HL-60 (cell line): ENCODE measurements at regions not wholly inside any gene's neighbourhood (a gene's known extent, or its start where the extent isn't known, plus 50 kb on each side); places are given as distances from the start of the nearest gene placed in this dataset.

Source experiments
- DNase-seq, 2 experiments: peaks; one replicate each; pipeline ENCODE4 v3.0.0-alpha.2; 2010 to 2020; ENCODE audit warnings: low read depth in 1 of 2, low spot score in 1 of 2
- H3K27ac ChIP-seq: fragments of 250-450 bp; sonication (Bioruptor Pico); replicated peaks from 2 replicates; pipeline ENCODE4 v1.5.1; 2020; ENCODE audit warnings: mild to moderate bottlenecking, moderate library complexity
- H3K27me3 ChIP-seq: fragments of 250-450 bp; sonication (Bioruptor Pico); 2 replicates; pipeline ENCODE4 v1.5.1; 2021; ENCODE audit warnings: mild to moderate bottlenecking, moderate library complexity; ENCODE audit not compliant: insufficient read depth, poor library complexity, severe bottlenecking
- H3K4me3 ChIP-seq: replicated peaks from 2 replicates; pipeline ENCODE4 v1.5.1; 2011; ENCODE audit warnings: mild to moderate bottlenecking, control low read depth, low read length; ENCODE audit not compliant: insufficient read depth
- GABPA ChIP-seq: IDR thresholded peaks from 2 replicates; pipeline ENCODE4 v1.6.1; 2012; ENCODE audit warnings: low read depth
- POLR2AphosphoS5 ChIP-seq: IDR thresholded peaks from 2 replicates; pipeline ENCODE4 v1.6.1; 2012; ENCODE audit warnings: low read depth
- SPI1 ChIP-seq: IDR thresholded peaks from 2 replicates; pipeline ENCODE4 v1.6.1; 2012; ENCODE audit warnings: low read depth, mild to moderate bottlenecking, borderline replicate concordance
- TF ChIP-seq, protein P1 (sequence below): IDR thresholded peaks from one replicate; pipeline ENCODE4 v1.5.1; 2011; ENCODE audit warnings: low read length, control low read depth, inconsistent platforms; ENCODE audit not compliant: insufficient read depth
- TF ChIP-seq, protein P2 (sequence below): IDR thresholded peaks from 2 replicates; pipeline ENCODE4 v1.6.1; 2012; ENCODE audit warnings: low read depth; ENCODE audit not compliant: insufficient replicate concordance

DNA sequence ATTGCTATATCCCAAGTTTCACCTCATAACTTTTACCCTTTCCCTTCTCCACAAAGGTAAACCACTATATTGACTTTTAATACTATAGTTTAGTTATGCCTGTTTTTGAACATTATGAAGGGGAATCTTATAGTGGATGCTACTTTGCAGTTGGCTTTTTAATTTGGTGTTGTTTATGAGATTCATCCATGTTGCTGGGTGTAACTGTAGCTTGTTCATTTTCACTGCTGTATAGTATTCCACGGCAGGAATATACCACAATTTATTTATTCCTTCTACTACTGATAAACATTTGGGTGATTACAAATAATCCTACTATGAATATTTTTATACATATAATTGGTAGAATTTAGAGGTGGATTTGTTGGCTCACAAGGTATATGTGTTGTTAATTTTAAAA lies 88.4 kb upstream of the NALF2 start:
- TF ChIP-seq, protein P1, sequence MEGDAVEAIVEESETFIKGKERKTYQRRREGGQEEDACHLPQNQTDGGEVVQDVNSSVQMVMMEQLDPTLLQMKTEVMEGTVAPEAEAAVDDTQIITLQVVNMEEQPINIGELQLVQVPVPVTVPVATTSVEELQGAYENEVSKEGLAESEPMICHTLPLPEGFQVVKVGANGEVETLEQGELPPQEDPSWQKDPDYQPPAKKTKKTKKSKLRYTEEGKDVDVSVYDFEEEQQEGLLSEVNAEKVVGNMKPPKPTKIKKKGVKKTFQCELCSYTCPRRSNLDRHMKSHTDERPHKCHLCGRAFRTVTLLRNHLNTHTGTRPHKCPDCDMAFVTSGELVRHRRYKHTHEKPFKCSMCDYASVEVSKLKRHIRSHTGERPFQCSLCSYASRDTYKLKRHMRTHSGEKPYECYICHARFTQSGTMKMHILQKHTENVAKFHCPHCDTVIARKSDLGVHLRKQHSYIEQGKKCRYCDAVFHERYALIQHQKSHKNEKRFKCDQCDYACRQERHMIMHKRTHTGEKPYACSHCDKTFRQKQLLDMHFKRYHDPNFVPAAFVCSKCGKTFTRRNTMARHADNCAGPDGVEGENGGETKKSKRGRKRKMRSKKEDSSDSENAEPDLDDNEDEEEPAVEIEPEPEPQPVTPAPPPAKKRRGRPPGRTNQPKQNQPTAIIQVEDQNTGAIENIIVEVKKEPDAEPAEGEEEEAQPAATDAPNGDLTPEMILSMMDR, result no peak
- TF ChIP-seq POLR2AphosphoS5 (no peak), GABPA (no peak), SPI1 (no peak)
- TF ChIP-seq, protein P2, sequence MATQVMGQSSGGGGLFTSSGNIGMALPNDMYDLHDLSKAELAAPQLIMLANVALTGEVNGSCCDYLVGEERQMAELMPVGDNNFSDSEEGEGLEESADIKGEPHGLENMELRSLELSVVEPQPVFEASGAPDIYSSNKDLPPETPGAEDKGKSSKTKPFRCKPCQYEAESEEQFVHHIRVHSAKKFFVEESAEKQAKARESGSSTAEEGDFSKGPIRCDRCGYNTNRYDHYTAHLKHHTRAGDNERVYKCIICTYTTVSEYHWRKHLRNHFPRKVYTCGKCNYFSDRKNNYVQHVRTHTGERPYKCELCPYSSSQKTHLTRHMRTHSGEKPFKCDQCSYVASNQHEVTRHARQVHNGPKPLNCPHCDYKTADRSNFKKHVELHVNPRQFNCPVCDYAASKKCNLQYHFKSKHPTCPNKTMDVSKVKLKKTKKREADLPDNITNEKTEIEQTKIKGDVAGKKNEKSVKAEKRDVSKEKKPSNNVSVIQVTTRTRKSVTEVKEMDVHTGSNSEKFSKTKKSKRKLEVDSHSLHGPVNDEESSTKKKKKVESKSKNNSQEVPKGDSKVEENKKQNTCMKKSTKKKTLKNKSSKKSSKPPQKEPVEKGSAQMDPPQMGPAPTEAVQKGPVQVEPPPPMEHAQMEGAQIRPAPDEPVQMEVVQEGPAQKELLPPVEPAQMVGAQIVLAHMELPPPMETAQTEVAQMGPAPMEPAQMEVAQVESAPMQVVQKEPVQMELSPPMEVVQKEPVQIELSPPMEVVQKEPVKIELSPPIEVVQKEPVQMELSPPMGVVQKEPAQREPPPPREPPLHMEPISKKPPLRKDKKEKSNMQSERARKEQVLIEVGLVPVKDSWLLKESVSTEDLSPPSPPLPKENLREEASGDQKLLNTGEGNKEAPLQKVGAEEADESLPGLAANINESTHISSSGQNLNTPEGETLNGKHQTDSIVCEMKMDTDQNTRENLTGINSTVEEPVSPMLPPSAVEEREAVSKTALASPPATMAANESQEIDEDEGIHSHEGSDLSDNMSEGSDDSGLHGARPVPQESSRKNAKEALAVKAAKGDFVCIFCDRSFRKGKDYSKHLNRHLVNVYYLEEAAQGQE, result no peak
- Histone ChIP-seq H3K27ac (no peak overlapping the region), H3K27me3 (no peaks in the 10 kb centered on the region), H3K4me3 (no peak overlapping the region)
- no peak for DNase-seq

DNA sequence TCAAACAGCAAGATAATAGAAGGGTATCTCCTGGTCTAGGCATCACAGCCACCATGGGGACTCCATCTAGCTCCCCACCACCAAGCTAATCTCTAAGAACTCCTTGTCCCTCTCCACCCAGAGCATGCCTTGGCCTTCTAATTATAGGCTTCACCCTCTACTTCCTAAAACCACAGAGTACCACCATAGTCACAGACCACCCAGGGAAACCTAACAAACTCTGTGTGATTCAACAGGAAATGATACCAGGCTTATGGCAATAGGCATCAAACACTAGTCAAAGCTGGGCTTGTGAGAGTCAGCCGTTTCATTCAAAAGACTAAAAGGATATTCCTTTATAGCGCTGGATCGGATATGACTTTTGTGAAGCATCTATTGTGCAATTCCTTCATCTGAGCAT lies 91.5 kb upstream of the NALF2 start:
- TF ChIP-seq SPI1 (no peak), POLR2AphosphoS5 (no peak)
- TF ChIP-seq, protein P2, result no peak

DNA sequence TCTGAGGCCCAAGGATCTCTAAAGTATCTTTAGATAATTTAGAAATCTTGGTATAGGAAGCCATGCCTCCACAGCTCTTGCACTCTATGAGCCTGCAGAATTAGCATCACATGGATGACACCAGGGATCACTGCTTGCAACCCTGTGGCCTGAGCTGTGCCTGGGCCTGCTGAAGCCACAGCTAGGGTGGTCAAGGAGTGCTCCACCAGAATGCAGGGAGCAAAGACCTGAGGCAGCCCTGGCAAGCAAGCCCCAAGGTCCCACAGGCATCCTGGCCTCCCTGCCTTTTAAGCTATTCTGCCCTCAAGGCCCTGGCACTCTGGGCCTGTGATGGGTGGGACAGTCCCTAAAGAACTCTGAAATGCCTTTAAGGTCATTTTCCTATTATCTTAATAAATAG lies 105.2 kb upstream of the NALF2 start:
- Histone ChIP-seq H3K27ac (no peak overlapping the region), H3K4me3 (no peak overlapping the region), H3K27me3 (no peaks in the 10 kb centered on the region)
- DNase-seq, result no peak
- TF ChIP-seq SPI1 (no peak), GABPA (no peak), POLR2AphosphoS5 (no peak)
- TF ChIP-seq, protein P1, result no peak
- TF ChIP-seq, protein P2, result no peak

More for the DNA sequence above, 91.5 kb upstream of the NALF2 start:
- Histone ChIP-seq H3K27ac (no peak overlapping the region), H3K27me3 (no peaks in the 10 kb centered on the region), H3K4me3 (no peak overlapping the region)
- DNase-seq, result no peak

- DNase-seq, result no peak
- Histone ChIP-seq H3K27ac (no peak overlapping the region), H3K27me3 (no peaks in the 10 kb centered on the region), H3K4me3 (no peak overlapping the region)
- no peak for TF ChIP-seq SPI1
- no peak for TF ChIP-seq GABPA
- TF ChIP-seq, protein P2, result no peak
- no peak for TF ChIP-seq POLR2AphosphoS5
- TF ChIP-seq, protein P1, result no peak
Measured at GRCh38 chrX:69396916-69397315, 107.2 kb upstream of the NALF2 start.
